ENCODE measurements at regions not wholly inside any gene's neighbourhood (a gene's known extent, or its start where the extent isn't known, plus 50 kb on each side); places are given as distances from the start of the nearest gene placed in this dataset.
A peak's percentile ranks its signal among the peaks of the same experiment; 100 is the strongest.

DNA sequence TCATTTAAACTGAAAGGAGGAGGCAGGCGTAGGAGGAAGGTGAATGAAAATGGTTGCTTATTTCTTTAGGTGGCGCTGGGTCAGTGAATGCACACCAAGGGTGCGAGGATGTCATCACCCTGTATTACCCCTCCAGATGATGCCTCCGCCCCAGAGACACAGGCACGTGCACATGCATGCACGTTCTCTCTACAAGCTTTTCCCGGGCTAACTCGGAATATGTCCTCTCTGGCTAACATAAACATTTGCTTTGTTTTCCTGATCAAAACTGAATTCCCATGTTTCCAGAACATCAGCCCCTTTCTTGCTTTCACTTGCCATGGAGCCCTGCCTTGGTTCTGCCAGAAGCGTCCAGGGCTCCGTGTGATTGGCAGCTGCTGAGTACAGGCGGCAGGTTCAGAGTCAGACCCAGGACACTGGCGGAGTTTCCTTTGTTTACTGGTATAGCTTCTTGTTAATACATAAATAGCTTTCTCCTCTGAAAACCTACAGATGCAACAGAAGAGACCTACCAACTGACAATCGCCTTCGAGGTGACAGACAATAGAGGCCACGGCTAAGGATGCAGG, 131.2 kb upstream of the RPS6KA2 start:
- ATAC-seq (no peak), DNase-seq (no peak)
- Histone ChIP-seq H3K4me3 (peak overlapping the region; percentile 20), H3K27ac (no peak overlapping the region), H3K27me3 (ENCODE audit: low read depth) (no peaks in the 10 kb centered on the region), H3K4me1 (peaks cover 20% of the 10 kb centered on the region), H3K36me3 (no peaks in the 10 kb centered on the region), H3K9me3 (no peaks in the 10 kb centered on the region)
- intact Hi-C loops (cut with DNase I): no loop called here
- TF ChIP-seq, protein P1, sequence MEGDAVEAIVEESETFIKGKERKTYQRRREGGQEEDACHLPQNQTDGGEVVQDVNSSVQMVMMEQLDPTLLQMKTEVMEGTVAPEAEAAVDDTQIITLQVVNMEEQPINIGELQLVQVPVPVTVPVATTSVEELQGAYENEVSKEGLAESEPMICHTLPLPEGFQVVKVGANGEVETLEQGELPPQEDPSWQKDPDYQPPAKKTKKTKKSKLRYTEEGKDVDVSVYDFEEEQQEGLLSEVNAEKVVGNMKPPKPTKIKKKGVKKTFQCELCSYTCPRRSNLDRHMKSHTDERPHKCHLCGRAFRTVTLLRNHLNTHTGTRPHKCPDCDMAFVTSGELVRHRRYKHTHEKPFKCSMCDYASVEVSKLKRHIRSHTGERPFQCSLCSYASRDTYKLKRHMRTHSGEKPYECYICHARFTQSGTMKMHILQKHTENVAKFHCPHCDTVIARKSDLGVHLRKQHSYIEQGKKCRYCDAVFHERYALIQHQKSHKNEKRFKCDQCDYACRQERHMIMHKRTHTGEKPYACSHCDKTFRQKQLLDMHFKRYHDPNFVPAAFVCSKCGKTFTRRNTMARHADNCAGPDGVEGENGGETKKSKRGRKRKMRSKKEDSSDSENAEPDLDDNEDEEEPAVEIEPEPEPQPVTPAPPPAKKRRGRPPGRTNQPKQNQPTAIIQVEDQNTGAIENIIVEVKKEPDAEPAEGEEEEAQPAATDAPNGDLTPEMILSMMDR (IDR thresholded peaks at IDR 0.05): no peak

DNA sequence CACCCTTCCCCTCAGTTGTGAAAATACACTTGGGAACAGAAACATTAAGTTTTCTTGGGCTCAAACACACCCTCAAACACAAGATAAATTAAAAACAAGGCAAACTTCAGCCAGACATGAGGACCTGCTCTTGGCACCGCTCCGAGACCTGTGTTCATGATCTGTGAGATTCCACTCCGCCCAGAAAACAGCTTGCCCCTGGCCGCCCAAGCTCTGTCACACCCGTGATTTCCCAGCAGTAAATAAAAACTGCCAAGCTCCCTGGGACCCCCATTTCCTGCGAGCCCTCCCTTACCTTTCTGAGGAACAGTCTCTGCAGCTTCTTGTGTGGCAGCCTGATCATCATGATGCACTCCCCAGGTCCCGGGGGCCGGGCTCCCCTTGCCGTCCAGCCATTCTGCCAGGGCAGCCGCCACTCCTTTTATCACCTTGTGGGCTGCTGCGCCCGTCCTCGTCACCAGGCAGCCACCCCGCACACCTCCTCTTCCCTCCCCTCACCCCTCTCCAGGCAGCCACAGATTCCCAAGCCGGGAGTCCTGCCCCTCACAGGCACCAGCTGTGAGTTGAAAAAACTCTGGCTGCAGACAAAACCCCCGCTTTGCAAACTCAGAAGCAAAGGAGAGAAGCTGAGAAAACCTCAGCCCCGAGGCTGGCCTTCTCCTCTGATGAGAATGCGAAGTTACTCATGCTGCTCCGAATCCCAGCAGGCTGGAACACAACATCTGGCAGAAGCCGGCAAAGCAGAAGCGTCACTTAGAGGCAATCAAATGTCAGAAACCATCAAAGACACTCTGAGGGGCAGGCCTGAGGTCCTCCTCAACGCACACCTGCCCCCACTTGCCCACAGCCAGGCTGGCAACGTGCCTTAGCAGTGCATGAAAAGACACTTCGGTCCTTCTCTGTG, 130.4 kb upstream of the RPS6KA2 start:
- no peaks in the 10 kb centered on the region for H3K36me3 ChIP-seq
- ATAC-seq: peak; percentile 52 to 61

DNA sequence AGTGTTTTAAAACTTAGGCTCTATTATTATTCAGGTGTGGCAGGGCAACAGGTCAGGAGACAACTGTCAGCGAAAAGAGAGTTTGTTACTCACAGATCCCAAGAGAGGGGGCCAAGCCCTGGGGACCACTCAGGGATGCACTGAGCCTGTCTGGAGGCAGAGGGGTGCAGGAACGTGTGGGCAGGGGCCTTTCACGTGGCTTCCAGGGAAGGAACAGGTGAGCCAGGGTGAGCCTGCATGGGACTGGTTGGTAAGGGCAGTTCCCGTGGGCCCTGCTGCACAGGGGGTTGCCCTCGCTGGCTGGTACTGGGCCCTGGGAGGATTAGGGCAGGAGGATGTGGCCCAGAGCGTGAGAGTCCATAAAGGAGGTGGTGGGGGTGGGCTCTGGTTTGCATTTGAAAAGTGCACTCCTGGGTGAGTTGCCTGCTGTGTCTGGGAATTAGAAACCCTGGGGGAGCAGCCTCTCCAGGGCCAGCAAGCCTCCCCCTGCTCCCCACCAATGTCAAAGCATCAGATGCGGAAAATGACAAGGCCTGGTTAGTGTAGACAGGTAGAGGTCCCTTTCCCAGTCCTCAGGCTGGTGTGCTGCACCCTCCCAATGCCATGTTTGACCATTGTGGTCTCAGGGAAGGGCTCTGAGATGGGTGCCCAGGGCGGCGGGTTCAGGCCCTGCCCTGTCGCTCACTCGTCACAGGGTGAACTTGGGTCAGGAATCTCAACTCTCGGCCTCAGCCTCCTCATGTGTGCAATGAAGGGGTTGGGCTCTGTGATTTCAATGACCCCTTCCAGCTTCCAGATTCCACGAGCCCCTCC, 127.4 kb upstream of the RPS6KA2 start:
- intact Hi-C loops (cut with DNase I): no loop called here
- DNase-seq: no peak

More for the DNA sequence above, 130.4 kb upstream of the RPS6KA2 start:
- Histone ChIP-seq H3K27me3 (ENCODE audit: low read depth) (no peaks in the 10 kb centered on the region), H3K4me3 (peak overlapping the region; percentile 20), H3K9me3 (no peaks in the 10 kb centered on the region), H3K4me1 (peaks cover 20% of the 10 kb centered on the region), H3K27ac (no peak overlapping the region)
- TF ChIP-seq, protein P1 (IDR thresholded peaks at IDR 0.05): no peak
- intact Hi-C loops (cut with DNase I): no loop called here
- DNase-seq: no peak

GRCh38 chr6:166752928-166753721, 126.1 kb upstream of the RPS6KA2 start:
- intact Hi-C loops (cut with DNase I): no loop called here
- no peaks in the 10 kb centered on the region for H3K36me3 ChIP-seq
- no peak for DNase-seq
- no peak overlapping the region for H3K27ac ChIP-seq
- peaks cover 14% of the 10 kb centered on the region for H3K4me1 ChIP-seq
- H3K4me3 ChIP-seq: no peak overlapping the region
- no peaks in the 10 kb centered on the region for H3K9me3 ChIP-seq
- no peaks in the 10 kb centered on the region for H3K27me3 ChIP-seq (ENCODE audit: low read depth)
- no peak for ATAC-seq
- TF ChIP-seq, protein P1 (IDR thresholded peaks at IDR 0.05): no peak

More for the DNA sequence above, 127.4 kb upstream of the RPS6KA2 start:
- TF ChIP-seq, protein P1 (IDR thresholded peaks at IDR 0.05): no peak
- Histone ChIP-seq H3K27ac (no peak overlapping the region), H3K4me3 (no peak overlapping the region), H3K4me1 (peaks cover 20% of the 10 kb centered on the region), H3K27me3 (ENCODE audit: low read depth) (no peaks in the 10 kb centered on the region), H3K9me3 (no peaks in the 10 kb centered on the region), H3K36me3 (no peaks in the 10 kb centered on the region)
- ATAC-seq: no peak

- TF ChIP-seq, protein P1 (IDR thresholded peaks at IDR 0.05): no peak
- no peaks in the 10 kb centered on the region for H3K27me3 ChIP-seq (ENCODE audit: low read depth)
- H3K27ac ChIP-seq: no peak overlapping the region
- ATAC-seq (no peak), DNase-seq (no peak)
- H3K4me3 ChIP-seq: no peak overlapping the region
- no peaks in the 10 kb centered on the region for H3K9me3 ChIP-seq
- intact Hi-C loops (cut with DNase I): no loop called here
- no peaks in the 10 kb centered on the region for H3K36me3 ChIP-seq
- peaks cover 4% of the 10 kb centered on the region for H3K4me1 ChIP-seq
These were observed 125.0 kb upstream of the RPS6KA2 start for GRCh38 chr6:166752097-166752496.
